ENCODE measurements at regions not wholly inside any gene's neighbourhood (a gene's known extent, or its start where the extent isn't known, plus 50 kb on each side); places are given as distances from the start of the nearest gene placed in this dataset.

DNA sequence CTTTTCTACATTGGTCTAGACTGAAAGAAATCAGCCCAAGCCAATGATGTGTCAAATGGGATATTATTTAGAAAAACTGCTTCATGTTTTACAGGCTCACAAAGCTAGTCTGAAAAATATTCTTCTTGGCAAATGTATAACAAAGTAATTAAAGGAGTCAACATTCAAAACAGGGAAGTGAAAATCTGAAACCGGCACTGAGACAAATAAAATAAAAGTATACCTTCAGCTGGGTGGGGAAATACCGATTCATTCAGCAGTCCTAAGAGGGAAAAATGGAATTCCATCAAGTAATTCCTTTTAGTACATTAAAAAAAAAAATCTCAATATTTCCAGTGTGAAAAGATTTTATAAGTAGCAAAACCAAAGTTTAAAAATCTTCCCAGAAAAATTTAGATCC, 259.6 kb upstream of the SLC24A2 start:
- H3K9me3 Mint-ChIP-seq (ENCODE audit: unreplicated experiment), result no peaks in the 10 kb centered on the region
- intact Hi-C loops (cut with micrococcal nuclease), result no loop called here
- H3K27ac Mint-ChIP-seq (ENCODE audit: low read depth, unreplicated experiment), result no peak overlapping the region
- H3K4me3 Mint-ChIP-seq (ENCODE audit: unreplicated experiment), result no peak overlapping the region
- no peaks in the 10 kb centered on the region for H3K27me3 Mint-ChIP-seq (ENCODE audit: insufficient read depth, unreplicated experiment)
- TF ChIP-seq, protein P1, sequence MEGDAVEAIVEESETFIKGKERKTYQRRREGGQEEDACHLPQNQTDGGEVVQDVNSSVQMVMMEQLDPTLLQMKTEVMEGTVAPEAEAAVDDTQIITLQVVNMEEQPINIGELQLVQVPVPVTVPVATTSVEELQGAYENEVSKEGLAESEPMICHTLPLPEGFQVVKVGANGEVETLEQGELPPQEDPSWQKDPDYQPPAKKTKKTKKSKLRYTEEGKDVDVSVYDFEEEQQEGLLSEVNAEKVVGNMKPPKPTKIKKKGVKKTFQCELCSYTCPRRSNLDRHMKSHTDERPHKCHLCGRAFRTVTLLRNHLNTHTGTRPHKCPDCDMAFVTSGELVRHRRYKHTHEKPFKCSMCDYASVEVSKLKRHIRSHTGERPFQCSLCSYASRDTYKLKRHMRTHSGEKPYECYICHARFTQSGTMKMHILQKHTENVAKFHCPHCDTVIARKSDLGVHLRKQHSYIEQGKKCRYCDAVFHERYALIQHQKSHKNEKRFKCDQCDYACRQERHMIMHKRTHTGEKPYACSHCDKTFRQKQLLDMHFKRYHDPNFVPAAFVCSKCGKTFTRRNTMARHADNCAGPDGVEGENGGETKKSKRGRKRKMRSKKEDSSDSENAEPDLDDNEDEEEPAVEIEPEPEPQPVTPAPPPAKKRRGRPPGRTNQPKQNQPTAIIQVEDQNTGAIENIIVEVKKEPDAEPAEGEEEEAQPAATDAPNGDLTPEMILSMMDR (IDR thresholded peaks at IDR 0.05; ENCODE audit: unreplicated experiment), result no peak
- BruUV-seq (replicated peaks), result no TSS peak
- ChIA-PET POLR2A (no interaction called here), CTCF (no interaction called here)
- H3K4me1 Mint-ChIP-seq (ENCODE audit: insufficient read depth, unreplicated experiment), result peaks cover 3% of the 10 kb centered on the region
- H3K36me3 Mint-ChIP-seq (ENCODE audit: insufficient read depth, unreplicated experiment), result no peaks in the 10 kb centered on the region
- DNase-seq (ENCODE audit: unreplicated experiment), result no peak

DNA sequence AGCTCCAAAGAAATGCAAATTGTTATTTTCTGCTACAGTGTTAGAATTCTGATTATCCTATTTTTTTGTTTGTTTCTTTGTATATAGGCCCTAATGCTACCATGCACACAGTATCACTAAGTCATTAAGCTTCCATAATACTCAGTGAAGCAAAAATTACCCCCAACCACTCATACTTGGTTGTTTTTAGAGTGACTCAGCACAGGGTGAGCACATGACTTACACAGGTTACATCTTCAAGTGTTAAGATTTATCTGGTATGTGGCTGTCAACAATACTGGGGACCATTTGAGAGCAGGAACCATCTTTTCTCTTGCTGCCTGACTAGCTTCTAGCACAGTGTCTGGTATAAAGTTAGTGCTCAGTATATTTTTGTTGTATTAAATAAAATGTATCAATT, 255.8 kb upstream of the SLC24A2 start:
- Mint-ChIP-seq H3K27ac (ENCODE audit: low read depth, unreplicated experiment) (no peak overlapping the region), H3K36me3 (ENCODE audit: insufficient read depth, unreplicated experiment) (no peaks in the 10 kb centered on the region), H3K4me1 (ENCODE audit: insufficient read depth, unreplicated experiment) (peaks cover 5% of the 10 kb centered on the region), H3K4me3 (ENCODE audit: unreplicated experiment) (no peak overlapping the region), H3K9me3 (ENCODE audit: unreplicated experiment) (no peaks in the 10 kb centered on the region), H3K27me3 (ENCODE audit: insufficient read depth, unreplicated experiment) (no peaks in the 10 kb centered on the region)
- no TSS peak for BruUV-seq (replicated peaks)
- POLR2A ChIA-PET, result no interaction called here
- CTCF ChIA-PET, result interaction anchor here (0.6 to 1.2 kb wide), 3 partner anchors 19 to 276 kb away, joined by 3 to 4 read pairs (median 3); no protein-coding TSS in a partner anchor
- TF ChIP-seq, protein P1 (IDR thresholded peaks at IDR 0.05; ENCODE audit: unreplicated experiment), result no peak
- intact Hi-C loops (cut with micrococcal nuclease), result no loop called here
- peak; percentile 4 for DNase-seq (ENCODE audit: unreplicated experiment)

DNA sequence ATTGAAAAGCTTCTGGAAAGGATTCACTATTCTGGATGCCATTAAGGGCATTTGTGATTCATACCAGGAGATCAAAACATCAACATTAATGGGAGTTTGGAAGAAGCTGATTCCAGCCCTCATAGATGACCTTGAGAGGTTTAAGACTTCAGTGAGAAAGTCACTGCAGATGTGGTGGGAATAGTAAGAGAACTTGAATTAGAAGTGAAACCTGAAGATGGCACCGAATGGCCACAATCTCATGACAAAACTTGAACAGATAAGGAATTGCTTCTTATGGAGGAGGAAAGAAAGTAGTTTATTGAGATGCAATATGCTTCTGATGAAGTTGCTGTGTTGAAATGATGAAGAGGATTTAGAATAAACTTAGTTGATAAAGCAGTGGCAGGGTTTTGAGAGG, 254.6 kb upstream of the SLC24A2 start:
- TF ChIP-seq, protein P1 (IDR thresholded peaks at IDR 0.05; ENCODE audit: unreplicated experiment), result no peak
- intact Hi-C loops (cut with micrococcal nuclease), result no loop called here
- DNase-seq (ENCODE audit: unreplicated experiment), result no peak
- Mint-ChIP-seq H3K27ac (ENCODE audit: low read depth, unreplicated experiment) (no peak overlapping the region), H3K9me3 (ENCODE audit: unreplicated experiment) (no peaks in the 10 kb centered on the region), H3K36me3 (ENCODE audit: insufficient read depth, unreplicated experiment) (no peaks in the 10 kb centered on the region), H3K4me1 (ENCODE audit: insufficient read depth, unreplicated experiment) (peaks cover 5% of the 10 kb centered on the region), H3K27me3 (ENCODE audit: insufficient read depth, unreplicated experiment) (no peaks in the 10 kb centered on the region), H3K4me3 (ENCODE audit: unreplicated experiment) (no peak overlapping the region)
- no TSS peak for BruUV-seq (replicated peaks)
- ChIA-PET POLR2A (interaction anchor here (0.6 kb wide), 1 partner anchor 98 kb away, joined by 4 read pairs; no protein-coding TSS in a partner anchor), CTCF (no interaction called here)

DNA sequence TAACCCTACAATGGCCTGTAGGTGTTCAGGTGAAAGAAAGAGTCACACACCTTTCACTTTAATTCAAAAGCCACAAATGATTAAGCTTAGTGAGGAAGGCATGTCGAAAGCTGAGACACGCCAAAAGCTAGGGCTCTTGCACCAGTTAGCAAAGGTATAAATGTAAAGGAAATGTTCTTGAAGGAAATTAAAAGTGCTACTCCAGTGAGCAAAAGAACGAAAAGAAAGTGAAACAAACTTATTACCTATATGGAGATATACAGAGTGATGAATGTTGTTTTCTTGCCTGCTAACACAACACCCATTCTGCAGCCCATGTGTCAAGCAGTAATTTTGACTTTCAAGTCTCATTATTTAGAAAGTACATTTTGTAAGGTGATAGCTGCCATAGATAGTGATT, 254.2 kb upstream of the SLC24A2 start:
- TF ChIP-seq, protein P1 (IDR thresholded peaks at IDR 0.05; ENCODE audit: unreplicated experiment), result no peak
- no peak for DNase-seq (ENCODE audit: unreplicated experiment)
- Mint-ChIP-seq H3K4me3 (ENCODE audit: unreplicated experiment) (no peak overlapping the region), H3K9me3 (ENCODE audit: unreplicated experiment) (no peaks in the 10 kb centered on the region), H3K27ac (ENCODE audit: low read depth, unreplicated experiment) (no peak overlapping the region), H3K36me3 (ENCODE audit: insufficient read depth, unreplicated experiment) (no peaks in the 10 kb centered on the region), H3K4me1 (ENCODE audit: insufficient read depth, unreplicated experiment) (peaks cover 5% of the 10 kb centered on the region), H3K27me3 (ENCODE audit: insufficient read depth, unreplicated experiment) (no peaks in the 10 kb centered on the region)
- intact Hi-C loops (cut with micrococcal nuclease), result no loop called here
- ChIA-PET POLR2A (no interaction called here), CTCF (no interaction called here)
- no TSS peak for BruUV-seq (replicated peaks)

All from MCF 10A (cell line).